GM12872 (cell line): ENCODE measurements at regions not wholly inside any gene's neighbourhood (a gene's known extent, or its start where the extent isn't known, plus 50 kb on each side); places are given as distances from the start of the nearest gene placed in this dataset.

Experiments used
- TF ChIP-seq, protein P1 (sequence below): IDR thresholded peaks from 3 replicates; pipeline ENCODE4 v1.5.1; 2011; ENCODE audit warnings: low read depth, mild to moderate bottlenecking, low read length, moderate library complexity; ENCODE audit not compliant: insufficient read depth

DNA sequence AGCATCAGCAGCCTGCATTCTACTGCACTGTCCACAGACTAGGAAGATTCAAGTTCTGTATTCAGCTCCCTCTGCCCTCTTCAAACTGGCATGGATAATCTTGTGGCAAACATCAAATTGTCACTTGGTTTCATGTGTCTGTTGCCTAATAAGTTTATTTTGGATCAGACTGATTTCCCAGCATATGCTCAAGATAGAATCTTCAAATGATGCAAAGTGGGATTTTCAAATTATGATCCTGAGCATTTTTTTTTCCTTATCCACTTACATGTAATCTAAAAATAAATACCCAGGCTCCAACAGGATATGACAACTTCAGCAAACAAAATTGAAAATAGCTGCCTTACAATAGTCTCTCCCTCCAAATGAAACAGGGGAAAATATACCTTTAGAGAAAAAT is 160.9 kb upstream of the VRK2 start:
- TF ChIP-seq, protein P1, sequence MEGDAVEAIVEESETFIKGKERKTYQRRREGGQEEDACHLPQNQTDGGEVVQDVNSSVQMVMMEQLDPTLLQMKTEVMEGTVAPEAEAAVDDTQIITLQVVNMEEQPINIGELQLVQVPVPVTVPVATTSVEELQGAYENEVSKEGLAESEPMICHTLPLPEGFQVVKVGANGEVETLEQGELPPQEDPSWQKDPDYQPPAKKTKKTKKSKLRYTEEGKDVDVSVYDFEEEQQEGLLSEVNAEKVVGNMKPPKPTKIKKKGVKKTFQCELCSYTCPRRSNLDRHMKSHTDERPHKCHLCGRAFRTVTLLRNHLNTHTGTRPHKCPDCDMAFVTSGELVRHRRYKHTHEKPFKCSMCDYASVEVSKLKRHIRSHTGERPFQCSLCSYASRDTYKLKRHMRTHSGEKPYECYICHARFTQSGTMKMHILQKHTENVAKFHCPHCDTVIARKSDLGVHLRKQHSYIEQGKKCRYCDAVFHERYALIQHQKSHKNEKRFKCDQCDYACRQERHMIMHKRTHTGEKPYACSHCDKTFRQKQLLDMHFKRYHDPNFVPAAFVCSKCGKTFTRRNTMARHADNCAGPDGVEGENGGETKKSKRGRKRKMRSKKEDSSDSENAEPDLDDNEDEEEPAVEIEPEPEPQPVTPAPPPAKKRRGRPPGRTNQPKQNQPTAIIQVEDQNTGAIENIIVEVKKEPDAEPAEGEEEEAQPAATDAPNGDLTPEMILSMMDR: no peak

- TF ChIP-seq, protein P1: no peak
Measured at GRCh38 chr2:57886161-57886786, 160.3 kb upstream of the VRK2 start.

GRCh38 chr2:57888463-57888862 is 158.1 kb upstream of the VRK2 start:
- TF ChIP-seq, protein P1: no peak

- TF ChIP-seq, protein P1: no peak
Measured at GRCh38 chr2:57890464-57890863, 156.1 kb upstream of the VRK2 start.

GRCh38 chr2:57891086-57891712 is 155.4 kb upstream of the VRK2 start:
- TF ChIP-seq, protein P1: no peak

GRCh38 chr2:57892920-57893319 is 153.7 kb upstream of the VRK2 start:
- TF ChIP-seq, protein P1: no peak

- TF ChIP-seq, protein P1: no peak
Measured at GRCh38 chr2:57893347-57893746, 153.3 kb upstream of the VRK2 start.
